Esophagus squamous epithelium (tissue), 4 donors: ENCODE measurements at regions not wholly inside any gene's neighbourhood (a gene's known extent, or its start where the extent isn't known, plus 50 kb on each side); places are given as distances from the start of the nearest gene placed in this dataset.

Experiments
- POLR2A ChIP-seq, 4 donors: fragments of 450-650 bp; IDR thresholded peaks; one replicate each; pipeline ENCODE4 v1.6.1; 2017; ENCODE audit warnings: antibody characterized with exemption in 4 of 4, mild to moderate bottlenecking in 4 of 4, moderate library complexity in 3 of 4
- TF ChIP-seq, protein P1 (sequence below), 6 experiments: fragments of 450-650 bp in 4 of 6; fragments of 200-600 bp in 2 of 6; sonication (generic) in 2 of 6; IDR thresholded peaks; one replicate each; pipeline ENCODE4 v1.5.1; 2016 to 2019; ENCODE audit warnings: antibody characterized with exemption in 6 of 6, mild to moderate bottlenecking in 4 of 6, moderate library complexity in 4 of 6

DNA sequence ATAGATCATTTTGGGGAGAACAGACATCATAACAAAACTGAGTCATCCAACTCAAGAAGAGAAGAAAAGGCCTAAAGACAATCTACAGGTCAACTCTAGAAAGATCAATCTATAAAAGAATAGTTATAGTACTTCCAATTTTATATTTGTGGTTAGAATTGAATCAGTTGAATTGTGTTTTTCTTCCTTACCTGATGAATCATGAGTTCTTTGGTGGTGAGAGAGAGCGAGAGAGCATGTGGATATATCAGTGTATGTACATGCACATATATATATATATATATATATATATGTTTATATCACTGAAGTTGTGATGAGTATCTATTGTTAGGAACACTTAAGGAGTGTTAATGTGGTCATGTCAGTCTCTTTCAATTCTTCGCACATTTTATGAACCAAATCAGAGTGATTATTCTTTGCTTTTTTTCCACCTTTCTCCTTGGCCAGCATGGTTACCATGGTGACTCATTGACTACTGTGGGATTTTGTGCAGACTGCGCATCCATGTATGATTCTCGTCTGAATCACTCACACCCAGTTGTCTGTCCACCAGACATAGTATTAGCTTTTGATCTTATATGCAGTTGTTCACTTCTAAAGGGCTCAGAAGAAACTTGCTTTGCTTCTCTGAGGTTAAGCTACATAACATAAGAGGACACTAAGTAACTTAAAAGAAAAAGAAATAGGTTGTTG, 90.4 kb upstream of the RAB40AL start:
- TF ChIP-seq, protein P1, sequence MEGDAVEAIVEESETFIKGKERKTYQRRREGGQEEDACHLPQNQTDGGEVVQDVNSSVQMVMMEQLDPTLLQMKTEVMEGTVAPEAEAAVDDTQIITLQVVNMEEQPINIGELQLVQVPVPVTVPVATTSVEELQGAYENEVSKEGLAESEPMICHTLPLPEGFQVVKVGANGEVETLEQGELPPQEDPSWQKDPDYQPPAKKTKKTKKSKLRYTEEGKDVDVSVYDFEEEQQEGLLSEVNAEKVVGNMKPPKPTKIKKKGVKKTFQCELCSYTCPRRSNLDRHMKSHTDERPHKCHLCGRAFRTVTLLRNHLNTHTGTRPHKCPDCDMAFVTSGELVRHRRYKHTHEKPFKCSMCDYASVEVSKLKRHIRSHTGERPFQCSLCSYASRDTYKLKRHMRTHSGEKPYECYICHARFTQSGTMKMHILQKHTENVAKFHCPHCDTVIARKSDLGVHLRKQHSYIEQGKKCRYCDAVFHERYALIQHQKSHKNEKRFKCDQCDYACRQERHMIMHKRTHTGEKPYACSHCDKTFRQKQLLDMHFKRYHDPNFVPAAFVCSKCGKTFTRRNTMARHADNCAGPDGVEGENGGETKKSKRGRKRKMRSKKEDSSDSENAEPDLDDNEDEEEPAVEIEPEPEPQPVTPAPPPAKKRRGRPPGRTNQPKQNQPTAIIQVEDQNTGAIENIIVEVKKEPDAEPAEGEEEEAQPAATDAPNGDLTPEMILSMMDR (IDR thresholded peaks at IDR 0.05), result no peak
- no peak for TF ChIP-seq POLR2A (IDR thresholded peaks at IDR 0.05)
